GM19328 (cell line): ENCODE measurements at regions not wholly inside any gene's neighbourhood (a gene's known extent, or its start where the extent isn't known, plus 50 kb on each side); places are given as distances from the start of the nearest gene placed in this dataset.

ENCODE experiments used
- ATAC-seq: cut with Tn5 transposase; IDR thresholded peaks from one replicate; pipeline ENCODE4 v1.9.1; 2021; ENCODE audit warnings: mild to moderate bottlenecking, moderate library complexity; ENCODE audit not compliant: unreplicated experiment

GRCh38 chr17:79330229-79330628 is 255.6 kb downstream of the ENGASE start:
- no peak for ATAC-seq

- ATAC-seq: no peak
Observed at GRCh38 chr17:79326814-79327213, 252.2 kb downstream of the ENGASE start.

- ATAC-seq: no peak
Observed at GRCh38 chr17:79325709-79326430, 251.2 kb downstream of the ENGASE start.

- ATAC-seq: no peak
Observed at GRCh38 chr17:79324194-79324593, 249.6 kb downstream of the ENGASE start.

- ATAC-seq: no peak
Observed at GRCh38 chr17:79323566-79323965, 248.9 kb downstream of the ENGASE start.

GRCh38 chr17:79322211-79323123 is 247.8 kb downstream of the ENGASE start:
- no peak for ATAC-seq

- ATAC-seq: no peak
Observed at GRCh38 chr17:79320331-79320730, 245.7 kb downstream of the ENGASE start.

GRCh38 chr17:79317916-79318315 is 243.3 kb downstream of the ENGASE start:
- ATAC-seq: no peak

- ATAC-seq: no peak
Observed at GRCh38 chr17:79316805-79317204, 242.2 kb downstream of the ENGASE start.

- no peak for ATAC-seq
Observed at GRCh38 chr17:79315358-79316105, 240.9 kb downstream of the ENGASE start.

- no peak for ATAC-seq
Observed at GRCh38 chr17:79314617-79315357, 240.2 kb downstream of the ENGASE start.

GRCh38 chr17:79311373-79311772 is 236.7 kb downstream of the ENGASE start:
- no peak for ATAC-seq

GRCh38 chr17:79306424-79307318 is 232.0 kb downstream of the ENGASE start:
- no peak for ATAC-seq

GRCh38 chr17:79305768-79306423 is 231.3 kb downstream of the ENGASE start:
- no peak for ATAC-seq

- no peak for ATAC-seq
Observed at GRCh38 chr17:79305376-79305767, 230.7 kb downstream of the ENGASE start.

- no peak for ATAC-seq
Observed at GRCh38 chr17:79304884-79305283, 230.3 kb downstream of the ENGASE start.

GRCh38 chr17:79303641-79304205 is 229.1 kb downstream of the ENGASE start:
- ATAC-seq: no peak

- no peak for ATAC-seq
Observed at GRCh38 chr17:79301469-79301868, 226.8 kb downstream of the ENGASE start.

GRCh38 chr17:79299349-79299748 is 224.7 kb downstream of the ENGASE start:
- ATAC-seq: no peak
